Endothelial cell of umbilical vein (primary cell): ENCODE measurements at regions not wholly inside any gene's neighbourhood (a gene's known extent, or its start where the extent isn't known, plus 50 kb on each side); places are given as distances from the start of the nearest gene placed in this dataset.

Experiments
- BruUV-seq: library from RNA; stranded (reverse); fragments of 400-500 nt; replicated peaks from 2 replicates; lab custom pipeline; 2021; lab: Mats Ljungman, UMichigan
- CTCF ChIA-PET: fragments of 300-600, 350-600 bp; sonication (Branson Sonifier 250); formaldehyde crosslinking; loops from one replicate; lab custom pipeline; 2021; ENCODE audit warnings: antibody characterized with exemption, inconsistent platforms; lab: Charles Lee
- POLR2A ChIA-PET: fragments of 300-600, 350-600 bp; sonication (Branson Sonifier 250); formaldehyde crosslinking; loops from one replicate; lab custom pipeline; 2021; ENCODE audit warnings: antibody characterized with exemption, inconsistent platforms; lab: Charles Lee
- DNase-seq: peaks from one replicate; pipeline ENCODE4 v3.0.0-alpha.2; 2011; ENCODE audit warnings: low read depth, low spot score
- FAIRE-seq: peaks from 2 replicates; lab custom pipeline; 2011; peaks lifted over from hg19 to GRCh38; lab: Jason Lieb, UNC
- H2AFZ ChIP-seq: 2 replicates; pipeline ENCODE4 v1.6.0; 2012; ENCODE audit warnings: low read depth, low read length, control low read depth, inconsistent platforms
- H3K27ac ChIP-seq: 2 replicates; pipeline ENCODE4 v1.5.1; 2011; ENCODE audit warnings: low read depth, mild to moderate bottlenecking, control low read depth, low read length, moderate library complexity; ENCODE audit not compliant: insufficient read depth
- H3K27me3 ChIP-seq, 2 experiments: 2 replicates each; pipeline versions ENCODE4 v1.6.0 to v1.6.1; 2011; ENCODE audit warnings: low read length in 2 of 2, mixed read lengths in 1 of 2; ENCODE audit not compliant: control insufficient read depth in 2 of 2, insufficient read depth in 2 of 2
- H3K36me3 ChIP-seq, 2 experiments: 2 replicates in 1 of 2; 3 replicates in 1 of 2; pipeline ENCODE4 v1.5.1; 2011; ENCODE audit warnings: low read length in 2 of 2, mild to moderate bottlenecking in 1 of 2, moderate library complexity in 1 of 2; ENCODE audit not compliant: control insufficient read depth in 2 of 2, insufficient read depth in 2 of 2; ENCODE audit errors: extremely low read depth in 1 of 2
- H3K4me1 ChIP-seq: 3 replicates; pipeline ENCODE4 v1.5.1; 2011; ENCODE audit warnings: mild to moderate bottlenecking, low read length; ENCODE audit not compliant: control insufficient read depth, insufficient read depth; ENCODE audit errors: extremely low read depth
- H3K4me2 ChIP-seq: 2 replicates; pipeline ENCODE4 v1.6.1; 2011; ENCODE audit warnings: low read length, control low read depth, mixed read lengths; ENCODE audit not compliant: insufficient read depth
- H3K4me3 ChIP-seq, 3 experiments: fragments of 200-600 bp in 1 of 3; sonication (generic), shearing (Covaris generic) in 1 of 3; replicated peaks in 1 of 3; 2 replicates each; pipeline ENCODE4 v1.5.1; 2011 to 2016; ENCODE audit warnings: control low read depth in 3 of 3, low read length in 3 of 3, mild to moderate bottlenecking in 2 of 3, inconsistent platforms in 1 of 3, low read depth in 1 of 3, moderate library complexity in 1 of 3; ENCODE audit not compliant: insufficient read depth in 1 of 3
- H3K79me2 ChIP-seq: 2 replicates; pipeline ENCODE4 v1.6.0; 2012; ENCODE audit warnings: low read length, inconsistent platforms; ENCODE audit not compliant: control insufficient read depth, insufficient read depth
- H3K9ac ChIP-seq: replicated peaks from 2 replicates; pipeline ENCODE3; 2011; ENCODE audit warnings: low read length, control low read depth; ENCODE audit not compliant: insufficient read depth; ENCODE audit errors: extremely low read depth
- H3K9me1 ChIP-seq: replicated peaks from 3 replicates; pipeline ENCODE4 v1.6.0; 2011; ENCODE audit warnings: mild to moderate bottlenecking, low read length; ENCODE audit not compliant: control insufficient read depth, insufficient read depth; ENCODE audit errors: extremely low read depth
- H3K9me3 ChIP-seq: replicated peaks from 2 replicates; pipeline ENCODE4 v1.5.1; 2012; ENCODE audit warnings: low read length, inconsistent platforms; ENCODE audit not compliant: control insufficient read depth, insufficient read depth
- H4K20me1 ChIP-seq: replicated peaks from 2 replicates; pipeline ENCODE3; 2011; ENCODE audit warnings: mild to moderate bottlenecking, low read length; ENCODE audit not compliant: control insufficient read depth, insufficient read depth; ENCODE audit errors: extremely low read depth
- EZH2 ChIP-seq: IDR thresholded peaks from 2 replicates; pipeline ENCODE4 v1.6.1; 2012; ENCODE audit warnings: borderline replicate concordance, low read depth, mild to moderate bottlenecking, moderate library complexity, low read length, inconsistent platforms; ENCODE audit not compliant: severe bottlenecking
- FOS ChIP-seq: IDR thresholded peaks from 2 replicates; pipeline ENCODE4 v1.6.1; 2011; ENCODE audit warnings: mild to moderate bottlenecking, low read length, moderate library complexity, borderline replicate concordance; ENCODE audit not compliant: insufficient read depth
- GATA2 ChIP-seq: IDR thresholded peaks from 2 replicates; pipeline ENCODE4 v1.7.0; 2011; ENCODE audit warnings: low read depth, mild to moderate bottlenecking, moderate library complexity, mixed read lengths, low read length; ENCODE audit not compliant: insufficient read length, insufficient read depth
- JUN ChIP-seq: IDR thresholded peaks from 2 replicates; pipeline ENCODE4 v1.6.1; 2011; ENCODE audit warnings: borderline replicate concordance, low read depth; ENCODE audit not compliant: insufficient read length, insufficient read depth
- MYC ChIP-seq: IDR thresholded peaks from one replicate; pipeline ENCODE4 v1.6.1; 2011; ENCODE audit warnings: mild to moderate bottlenecking, low read depth, low read length
- POLR2A ChIP-seq: IDR thresholded peaks from 2 replicates; pipeline ENCODE4 v1.6.1; 2012; ENCODE audit warnings: low read depth, mild to moderate bottlenecking, control low read depth, low read length
- POLR2AphosphoS5 ChIP-seq: IDR thresholded peaks from 2 replicates; pipeline ENCODE4 v1.6.1; 2012; ENCODE audit warnings: low read depth, mild to moderate bottlenecking, control low read depth, low read length, moderate library complexity; ENCODE audit not compliant: insufficient read depth
- dilution Hi-C: fragments of 300-500 bp; cut with MboI; formaldehyde crosslinking; loops from one replicate; pipeline ENCODE4 v1.15.0; 2019; ENCODE audit warnings: low sequenced_read_pairs; ENCODE audit not compliant: extremely low pct_ligation_motif_present
- intact Hi-C: fragments of 100-400 bp; cut with micrococcal nuclease; formaldehyde crosslinking; loops from one replicate; pipeline ENCODE4 v1.10.0; 2022
- TF ChIP-seq, protein P1 (sequence below), 2 donors: IDR thresholded peaks; 1 replicate in 1 of 2; 2 replicates in 1 of 2; pipeline ENCODE4 v1.5.1; 2011; ENCODE audit warnings: low read length in 2 of 2, mild to moderate bottlenecking in 2 of 2, moderate library complexity in 2 of 2, control low read depth in 1 of 2, inconsistent platforms in 1 of 2, low read depth in 1 of 2; ENCODE audit not compliant: insufficient read depth in 1 of 2; ENCODE audit errors: extremely low read depth in 1 of 2
- TF ChIP-seq, protein P2 (sequence below): IDR thresholded peaks from 2 replicates; pipeline ENCODE4 v1.6.1; 2011; ENCODE audit not compliant: insufficient read depth, insufficient read length

- no peaks in the 10 kb centered on the region for H3K4me1 ChIP-seq
- ChIA-PET POLR2A (no interaction called here), CTCF (no interaction called here)
- intact Hi-C loops (no loop called here), dilution Hi-C loops (no loop called here)
- no peaks in the 10 kb centered on the region for H3K27me3 ChIP-seq
- no peaks in the 10 kb centered on the region for H3K9me3 ChIP-seq
- H3K36me3 ChIP-seq = no peaks in the 10 kb centered on the region
- H2AFZ ChIP-seq = no peak overlapping the region
- DNase-seq = no peak
- H4K20me1 ChIP-seq = no peaks in the 10 kb centered on the region
- no peak overlapping the region for H3K9ac ChIP-seq
- FAIRE-seq = no peak
- no peaks in the 10 kb centered on the region for H3K9me1 ChIP-seq
- no peak overlapping the region for H3K4me3 ChIP-seq
- H3K4me2 ChIP-seq = no peak overlapping the region
- no peak overlapping the region for H3K27ac ChIP-seq
- no peaks in the 10 kb centered on the region for H3K79me2 ChIP-seq
- TF ChIP-seq, protein P1, sequence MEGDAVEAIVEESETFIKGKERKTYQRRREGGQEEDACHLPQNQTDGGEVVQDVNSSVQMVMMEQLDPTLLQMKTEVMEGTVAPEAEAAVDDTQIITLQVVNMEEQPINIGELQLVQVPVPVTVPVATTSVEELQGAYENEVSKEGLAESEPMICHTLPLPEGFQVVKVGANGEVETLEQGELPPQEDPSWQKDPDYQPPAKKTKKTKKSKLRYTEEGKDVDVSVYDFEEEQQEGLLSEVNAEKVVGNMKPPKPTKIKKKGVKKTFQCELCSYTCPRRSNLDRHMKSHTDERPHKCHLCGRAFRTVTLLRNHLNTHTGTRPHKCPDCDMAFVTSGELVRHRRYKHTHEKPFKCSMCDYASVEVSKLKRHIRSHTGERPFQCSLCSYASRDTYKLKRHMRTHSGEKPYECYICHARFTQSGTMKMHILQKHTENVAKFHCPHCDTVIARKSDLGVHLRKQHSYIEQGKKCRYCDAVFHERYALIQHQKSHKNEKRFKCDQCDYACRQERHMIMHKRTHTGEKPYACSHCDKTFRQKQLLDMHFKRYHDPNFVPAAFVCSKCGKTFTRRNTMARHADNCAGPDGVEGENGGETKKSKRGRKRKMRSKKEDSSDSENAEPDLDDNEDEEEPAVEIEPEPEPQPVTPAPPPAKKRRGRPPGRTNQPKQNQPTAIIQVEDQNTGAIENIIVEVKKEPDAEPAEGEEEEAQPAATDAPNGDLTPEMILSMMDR (IDR thresholded peaks at IDR 0.05; ENCODE audit: extremely low read depth in 1 of 2, insufficient read depth in 1 of 2, low read depth in 1 of 2, low read length in 2 of 2) = no peak
- TF ChIP-seq FOS = no peak
- no peak for TF ChIP-seq POLR2AphosphoS5
- TF ChIP-seq, protein P2, sequence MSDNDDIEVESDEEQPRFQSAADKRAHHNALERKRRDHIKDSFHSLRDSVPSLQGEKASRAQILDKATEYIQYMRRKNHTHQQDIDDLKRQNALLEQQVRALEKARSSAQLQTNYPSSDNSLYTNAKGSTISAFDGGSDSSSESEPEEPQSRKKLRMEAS = no peak
- no peak for TF ChIP-seq EZH2
- no peak for TF ChIP-seq POLR2A
- no peak for TF ChIP-seq JUN
- no peak for TF ChIP-seq MYC
- TF ChIP-seq GATA2 = no peak
- no TSS peak for BruUV-seq
These were observed 435.9 kb upstream of the AUTS2 start for GRCh38 chr7:69162326-69162725.
